Choroid plexus epithelial cell (primary cell): ENCODE measurements at regions not wholly inside any gene's neighbourhood (a gene's known extent, or its start where the extent isn't known, plus 50 kb on each side); places are given as distances from the start of the nearest gene placed in this dataset.
A peak's percentile ranks its signal among the peaks of the same experiment; 100 is the strongest.

Experiments used
- DNase-seq: peaks from one replicate; pipeline ENCODE4 v3.0.0-alpha.2; 2010; ENCODE audit warnings: low read depth
- H3K4me3 ChIP-seq: 2 replicates; pipeline ENCODE4 v1.5.1; 2011; ENCODE audit warnings: low read depth, mild to moderate bottlenecking, control low read depth, low read length, moderate library complexity
- CTCF ChIP-seq: conservative IDR thresholded peaks from 2 replicates; pipeline ENCODE4 v1.5.1; 2011; ENCODE audit warnings: low read depth, mild to moderate bottlenecking, control low read depth, inconsistent platforms, low read length, moderate library complexity

DNA sequence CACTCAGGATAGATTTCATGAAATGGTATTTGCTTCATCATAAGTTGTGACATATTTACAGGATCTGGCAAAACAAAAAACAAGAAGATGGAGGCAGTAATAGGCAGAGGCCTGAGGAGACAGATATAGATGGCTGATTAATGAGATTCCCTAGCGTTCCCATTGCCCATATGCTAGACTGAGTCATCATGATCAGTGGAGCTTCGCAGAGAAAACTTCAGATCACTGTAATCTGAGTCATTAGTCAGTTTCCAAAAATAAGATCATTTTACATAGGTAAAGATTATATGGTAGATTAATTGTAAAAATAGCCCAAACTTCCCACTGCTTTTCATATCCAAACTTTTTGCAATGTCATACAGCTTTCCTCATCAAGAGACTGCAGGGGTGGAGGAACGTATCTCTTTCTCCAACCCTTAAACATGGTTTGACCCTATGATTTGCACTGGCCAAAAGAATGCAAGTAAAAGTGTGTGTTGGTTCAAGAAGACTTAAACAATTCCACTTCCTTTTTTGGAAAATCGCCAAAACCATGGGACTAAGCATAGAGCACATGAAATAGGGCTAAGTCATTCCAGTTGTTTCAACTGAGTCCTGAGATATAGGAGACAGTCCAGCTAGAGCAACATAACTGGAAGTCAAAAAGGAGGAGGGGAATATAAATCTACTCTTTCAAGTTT lies 626.0 kb downstream of the RNF144B start:
- TF ChIP-seq CTCF: no peak
- H3K4me3 ChIP-seq: no peak overlapping the region
- DNase-seq: peak; percentile 8

GRCh38 chr6:19024737-19025136 lies 637.6 kb downstream of the RNF144B start:
- peak; percentile 79 for TF ChIP-seq CTCF
- DNase-seq: peak; percentile 68
- H3K4me3 ChIP-seq: no peak overlapping the region

GRCh38 chr6:19028201-19028600 lies 641.1 kb downstream of the RNF144B start:
- H3K4me3 ChIP-seq: no peak overlapping the region
- no peak for DNase-seq
- TF ChIP-seq CTCF: no peak

DNA sequence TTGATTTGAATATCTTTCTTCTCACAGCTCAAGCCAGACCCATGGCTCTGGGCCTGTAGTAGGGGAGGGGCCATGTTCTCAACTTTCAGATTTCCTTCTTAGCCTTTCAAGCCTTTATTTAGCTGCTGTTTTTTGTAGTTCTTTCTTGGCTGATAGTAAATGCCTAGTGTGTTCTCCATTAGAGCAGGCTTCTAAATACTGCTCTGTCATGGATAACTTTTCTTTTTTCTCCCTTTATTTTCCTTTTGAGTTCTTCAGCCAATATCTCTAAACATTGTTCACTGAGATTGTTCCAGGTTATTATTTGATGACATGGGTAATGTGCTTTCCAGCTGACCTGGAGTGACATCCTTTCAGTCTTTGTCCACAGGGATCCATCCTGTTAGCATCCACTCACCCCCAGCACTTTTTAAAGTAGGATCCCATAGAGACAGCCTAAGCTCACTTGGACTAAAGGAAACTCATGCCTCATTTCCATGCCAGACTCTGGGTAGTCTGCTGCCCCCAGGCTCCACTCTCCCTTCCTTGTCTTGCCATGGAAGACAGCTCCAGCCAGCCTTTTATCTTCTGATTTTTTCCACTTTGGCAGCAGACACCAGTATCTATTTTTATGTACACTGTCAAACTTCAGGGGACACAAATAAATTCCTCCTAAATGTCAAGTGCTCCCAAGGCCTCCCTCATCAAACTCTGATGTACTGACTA lies 645.6 kb downstream of the RNF144B start:
- no peak overlapping the region for H3K4me3 ChIP-seq
- no peak for DNase-seq
- TF ChIP-seq CTCF: no peak

- no peak for DNase-seq
- TF ChIP-seq CTCF: no peak
- no peak overlapping the region for H3K4me3 ChIP-seq
These were observed 646.5 kb downstream of the RNF144B start for GRCh38 chr6:19033683-19034082.

DNA sequence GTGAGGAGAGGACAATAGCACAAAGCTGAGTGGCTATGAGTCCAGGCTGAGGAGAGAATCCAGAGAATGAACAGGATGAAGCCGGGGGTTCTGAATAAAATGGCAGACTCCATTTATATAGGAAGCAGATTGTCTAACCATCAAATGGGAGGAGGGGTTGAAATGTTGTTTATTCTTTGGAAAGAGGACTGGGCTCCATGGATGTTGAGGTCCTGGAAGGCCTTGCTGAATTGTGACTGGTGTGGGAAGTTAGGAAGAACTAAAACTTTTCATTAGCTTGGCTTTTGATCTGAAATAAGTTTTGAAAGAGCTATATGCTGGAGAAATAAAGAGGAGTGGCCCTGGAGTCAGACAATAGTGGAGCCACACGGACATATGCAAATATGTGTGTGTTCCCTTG lies 647.8 kb downstream of the RNF144B start:
- no peak overlapping the region for H3K4me3 ChIP-seq
- no peak for TF ChIP-seq CTCF
- DNase-seq: no peak
